ENCODE measurements at regions not wholly inside any gene's neighbourhood (a gene's known extent, or its start where the extent isn't known, plus 50 kb on each side); places are given as distances from the start of the nearest gene placed in this dataset.
A peak's percentile ranks its signal among the peaks of the same experiment; 100 is the strongest.

GRCh38 chr6:56713254-56713672 lies 70.6 kb upstream of the DST start:
- FAIRE-seq: peak; percentile 30
- TF ChIP-seq MED1 (CRISPR knock-in tag; IDR thresholded peaks at IDR 0.05) (no peak), ZSCAN29 (CRISPR knock-in tag; conservative IDR thresholded peaks at IDR 0.05) (no peak), DZIP1 (CRISPR knock-in tag; IDR thresholded peaks at IDR 0.05) (no peak), SMC3 (IDR thresholded peaks at IDR 0.05; ENCODE audit: low read length) (peak; percentile 10; the same call in 1 of the 2 replicates), FOSL2 (CRISPR knock-in tag; IDR thresholded peaks at IDR 0.05) (peak; percentile 67), ZNF644 (CRISPR knock-in tag; IDR thresholded peaks at IDR 0.05; ENCODE audit: low read depth) (0 out of 2 replicates have a peak, but pooled peaks have one; percentile 33), HOMEZ (CRISPR knock-in tag; IDR thresholded peaks at IDR 0.05; ENCODE audit: low read depth) (peak; percentile 92; the same call in 1 of the 2 replicates)
- H3K4me1 ChIP-seq (ENCODE audit: insufficient read depth, low read length): peaks cover 47% of the 10 kb centered on the region
- ChIA-PET CTCF (ENCODE audit: low intra/inter-chr PET ratio, low total read pairs) (interaction anchor here (1.0 kb wide), 1 partner anchor 76 kb away, joined by 4 read pairs; no protein-coding TSS in a partner anchor), POLR2A (interaction anchor here (0.7 to 3.7 kb wide), 3 partner anchors 16 to 31 kb away, joined by 3 to 15 read pairs (median 3); no protein-coding TSS in a partner anchor)
- no peaks in the 10 kb centered on the region for H3K79me2 ChIP-seq (ENCODE audit: insufficient read depth, low read length)
- H3K4me2 ChIP-seq (ENCODE audit: low read depth, low read length): no peak overlapping the region
- no peaks in the 10 kb centered on the region for H3K36me3 ChIP-seq (replicated peaks in 1 of 2; ENCODE audit: control insufficient read depth in 1 of 2, insufficient read depth in 2 of 2, low read length in 2 of 2)
- no peak overlapping the region for H3K9ac ChIP-seq (ENCODE audit: insufficient read depth, low read depth, low read length)
- 75% methylated on average over 3 of the region's 3 CpGs for WGBS (ENCODE audit: low lambda C conversion rate)
- no TSS peak for BruUV-seq (replicated peaks)
- peak; percentile 44 for DNase-seq (ENCODE audit: low spot score)
- H3K4me3 ChIP-seq (replicated peaks in 1 of 3; ENCODE audit: insufficient read depth in 1 of 3, low read depth in 2 of 3, low read length in 3 of 3): no peak overlapping the region
- intact Hi-C loops (cut with micrococcal nuclease; ENCODE audit: unreplicated experiment) (no loop called here), in situ Hi-C loops (cut with HindIII; ENCODE audit: extremely low pct_ligation_motif_present, low pct_unique_long_range_greater_than_20kb) (loop anchor here (5.0 kb wide), 1 partner anchor 134 kb away; no protein-coding TSS in a partner anchor)
- H4K20me1 ChIP-seq (ENCODE audit: insufficient read depth, low read length): no peaks in the 10 kb centered on the region
- peak; percentile 56 for ATAC-seq
- H2AFZ ChIP-seq (ENCODE audit: low read length): no peak overlapping the region
- H3K27me3 ChIP-seq (ENCODE audit: control insufficient read depth in 1 of 2, insufficient read depth in 2 of 2, low read length in 2 of 2): no peaks in the 10 kb centered on the region
- no peaks in the 10 kb centered on the region for H3K9me3 ChIP-seq (ENCODE audit: low read length)
- no peak overlapping the region for H3K27ac ChIP-seq (ENCODE audit: extremely low read length, insufficient read depth, low read length)

Data from HepG2 (cell line).